Stimulated activated CD8-positive, alpha-beta memory T cell treated with anti-CD3 and anti-CD28 coated beads, Interleukin-7, amount 100 ng/mL, for 4 hours (primary cell): ENCODE measurements at regions not wholly inside any gene's neighbourhood (a gene's known extent, or its start where the extent isn't known, plus 50 kb on each side); places are given as distances from the start of the nearest gene placed in this dataset.

Experiments
- DNase-seq, 2 donors: peaks; one replicate each; pipeline ENCODE4 v3.0.0-alpha.2; 2020; ENCODE audit warnings: low read depth in 2 of 2

- DNase-seq: no peak
Measured at GRCh38 chr7:1359681-1360485, 99.4 kb downstream of the MICALL2 start.

GRCh38 chr7:1360521-1360971 is 98.7 kb downstream of the MICALL2 start:
- no peak for DNase-seq

GRCh38 chr7:1361016-1361755 is 98.1 kb downstream of the MICALL2 start:
- DNase-seq: no peak

- DNase-seq: no peak
Measured at GRCh38 chr7:1361756-1362125, 97.5 kb downstream of the MICALL2 start.

- no peak for DNase-seq
Measured at GRCh38 chr7:1362301-1362700, 97.0 kb downstream of the MICALL2 start.

GRCh38 chr7:1364068-1364905 is 95.0 kb downstream of the MICALL2 start:
- no peak for DNase-seq

- no peak for DNase-seq
Measured at GRCh38 chr7:1364906-1365570, 94.2 kb downstream of the MICALL2 start.

- no peak for DNase-seq
Measured at GRCh38 chr7:1365846-1366245, 93.4 kb downstream of the MICALL2 start.

- DNase-seq: no peak
Measured at GRCh38 chr7:1366801-1367405, 92.4 kb downstream of the MICALL2 start.

- DNase-seq: no peak
Measured at GRCh38 chr7:1367501-1368183, 91.6 kb downstream of the MICALL2 start.

GRCh38 chr7:1368184-1368681 is 91.0 kb downstream of the MICALL2 start:
- no peak for DNase-seq

GRCh38 chr7:1368682-1369571 is 90.3 kb downstream of the MICALL2 start:
- DNase-seq: peak in 1 of 2 donors; percentile 3

- no peak for DNase-seq
Measured at GRCh38 chr7:1369916-1370657, 89.2 kb downstream of the MICALL2 start.

- no peak for DNase-seq
Measured at GRCh38 chr7:1370738-1371137, 88.5 kb downstream of the MICALL2 start.

GRCh38 chr7:1372063-1372462 is 87.2 kb downstream of the MICALL2 start:
- no peak for DNase-seq

- DNase-seq: no peak
Measured at GRCh38 chr7:1372671-1373379, 86.4 kb downstream of the MICALL2 start.

- no peak for DNase-seq
Measured at GRCh38 chr7:1377111-1377909, 82.0 kb downstream of the MICALL2 start.
